GM12878 (cell line): ENCODE measurements at regions not wholly inside any gene's neighbourhood (a gene's known extent, or its start where the extent isn't known, plus 50 kb on each side); places are given as distances from the start of the nearest gene placed in this dataset.

Source experiments
- ATAC-seq: fragments of 200-7000 bp; cut with Tn5 transposase; 3 replicates; pipeline ENCODE4 v1.9.1; 2020; ENCODE audit warnings: mild to moderate bottlenecking, moderate library complexity
- BruUV-seq: library from RNA; stranded (reverse); fragments of 400-500 nt; replicated peaks from 2 replicates; lab custom pipeline; 2021; lab: Mats Ljungman, UMichigan
- CTCF ChIA-PET: fragments of 300-600 bp; sonication (Branson Sonifier 250); formaldehyde crosslinking; extraction: SDS; loops from one replicate; lab custom pipeline; 2021; ENCODE audit warnings: inconsistent platforms; lab: Yijun Ruan, JAX
- POLR2A ChIA-PET: fragments of 350-600 bp; formaldehyde crosslinking; extraction: SDS; loops from one replicate; lab custom pipeline; 2021; ENCODE audit warnings: inconsistent platforms; lab: Charles Lee
- RAD21 ChIA-PET: fragments of 300-600 bp; sonication (Branson Sonifier 250); formaldehyde crosslinking; loops from one replicate; lab custom pipeline; 2023; ENCODE audit warnings: antibody characterized with exemption; ENCODE audit not compliant: unreplicated experiment; lab: Charles Lee
- SMC1A ChIA-PET: fragments of 300-600 bp; sonication (Branson Sonifier 250); formaldehyde crosslinking; loops from one replicate; lab custom pipeline; 2023; ENCODE audit not compliant: unreplicated experiment, uncharacterized antibody; lab: Charles Lee
- DNase-seq: peaks from one replicate; pipeline ENCODE4 v3.0.0-alpha.2; 2011; ENCODE audit warnings: low read depth, low spot score
- FAIRE-seq: peaks from 3 replicates; lab custom pipeline; 2011; peaks lifted over from hg19 to GRCh38; lab: Jason Lieb, UNC
- H2AFZ ChIP-seq: 2 replicates; pipeline ENCODE4 v1.6.0; 2011; ENCODE audit warnings: low read depth, low read length, control low read depth; ENCODE audit not compliant: control insufficient read depth
- H3K27ac ChIP-seq: 2 replicates; pipeline ENCODE4 v1.5.1; 2011; ENCODE audit warnings: control low read depth; ENCODE audit not compliant: control insufficient read depth, insufficient read depth
- H3K27me3 ChIP-seq, 2 experiments: replicated peaks in 1 of 2; 2 replicates each; pipeline versions ENCODE4 v1.6.0 to v1.6.1; 2011; ENCODE audit warnings: low read length in 1 of 2; ENCODE audit not compliant: control insufficient read depth in 2 of 2, insufficient read depth in 2 of 2
- H3K36me3 ChIP-seq, 2 experiments: 2 replicates each; pipeline ENCODE4 v1.5.1; 2011; ENCODE audit warnings: low read length in 1 of 2; ENCODE audit not compliant: control insufficient read depth in 2 of 2, insufficient read depth in 2 of 2
- H3K4me1 ChIP-seq: 2 replicates; pipeline ENCODE4 v1.6.1; 2011; ENCODE audit warnings: mild to moderate bottlenecking, low read length, moderate library complexity, mixed read lengths; ENCODE audit not compliant: control insufficient read depth, insufficient read depth
- H3K4me2 ChIP-seq: 2 replicates; pipeline ENCODE4 v1.6.0; 2011; ENCODE audit warnings: control low read depth; ENCODE audit not compliant: control insufficient read depth, insufficient read depth
- H3K4me3 ChIP-seq: fragments of 200-600 bp; sonication (generic); 2 replicates; pipeline ENCODE4 v1.5.1; 2016
- H3K79me2 ChIP-seq: 2 replicates; pipeline ENCODE4 v1.6.0; 2011; ENCODE audit warnings: low read length; ENCODE audit not compliant: control insufficient read depth, insufficient read depth
- H3K9ac ChIP-seq: 2 replicates; pipeline ENCODE4 v1.8.0; 2011; ENCODE audit warnings: low read length, control low read depth, mixed read lengths; ENCODE audit not compliant: control insufficient read depth, insufficient read depth
- H3K9me3 ChIP-seq: replicated peaks from 3 replicates; pipeline ENCODE4 v1.5.1; 2011; ENCODE audit warnings: mild to moderate bottlenecking, low read length; ENCODE audit not compliant: control insufficient read depth, insufficient read depth
- H4K20me1 ChIP-seq: 2 replicates; pipeline ENCODE4 v1.6.0; 2011; ENCODE audit not compliant: control insufficient read depth, insufficient read depth
- CBFB ChIP-seq: IDR thresholded peaks from 2 replicates; pipeline ENCODE4 v1.6.1; 2016; ENCODE audit warnings: antibody characterized with exemption, low read depth
- CHD1 ChIP-seq: IDR thresholded peaks from 2 replicates; pipeline ENCODE4 v1.6.1; 2012; ENCODE audit warnings: low read depth, low read length, improper control_type of control experiment
- HCFC1 ChIP-seq: fragments of 150-350 bp; IDR thresholded peaks from 2 replicates; pipeline ENCODE4 v1.6.1; 2014; ENCODE audit warnings: low read length
- JUNB ChIP-seq: IDR thresholded peaks from 2 replicates; pipeline ENCODE4 v1.6.1; 2016; ENCODE audit warnings: antibody characterized with exemption, mild to moderate bottlenecking
- NFYA ChIP-seq: IDR thresholded peaks from 2 replicates; pipeline ENCODE4 v1.6.1; 2011; ENCODE audit warnings: low read depth, mild to moderate bottlenecking, low read length, improper control_type of control experiment, borderline replicate concordance
- RUNX3 ChIP-seq: IDR thresholded peaks from 2 replicates; pipeline ENCODE4 v1.6.1; 2012; ENCODE audit warnings: low read length, inconsistent platforms
- SIN3A ChIP-seq: IDR thresholded peaks from 2 replicates; pipeline ENCODE4 v1.6.1; 2012; ENCODE audit warnings: low read depth, low read length, improper control_type of control experiment
- SMAD5 ChIP-seq: IDR thresholded peaks from 2 replicates; pipeline ENCODE4 v1.6.1; 2016; ENCODE audit warnings: antibody characterized with exemption, low read depth
- SRF ChIP-seq, 2 experiments: IDR thresholded peaks; 2 replicates each; pipeline ENCODE4 v1.6.1; 2011; ENCODE audit warnings: low read depth in 2 of 2, low read length in 2 of 2, mild to moderate bottlenecking in 1 of 2, moderate library complexity in 1 of 2
- STAT1 ChIP-seq: fragments of 450-650 bp; conservative IDR thresholded peaks from 2 replicates; pipeline ENCODE4 v1.6.1; 2014; ENCODE audit warnings: antibody characterized with exemption, mild to moderate bottlenecking
- TBL1XR1 ChIP-seq: IDR thresholded peaks from 2 replicates; pipeline ENCODE4 v1.6.1; 2012; ENCODE audit warnings: low read depth, low read length, improper control_type of control experiment
- ZBTB11 ChIP-seq: fragments of 450-650 bp; formaldehyde crosslinking; IDR thresholded peaks from 2 replicates; pipeline ENCODE4 v1.5.0; 2022; ENCODE audit warnings: mild to moderate bottlenecking, missing genetic modification characterization
- ZBTB40 ChIP-seq: fragments of 450-650 bp; IDR thresholded peaks from 2 replicates; pipeline ENCODE4 v1.6.1; 2016; ENCODE audit warnings: mild to moderate bottlenecking, moderate library complexity, borderline replicate concordance
- WGBS: methylation state at CpG from one replicate; pipeline ENCODE4 v1.1.6; 2016; ENCODE audit warnings: low lambda C conversion rate; ENCODE audit not compliant: insufficient replicate concordance, insufficient coverage; ENCODE audit errors: missing lambda C conversion rate; 5-methylcytosine and 5-hydroxymethylcytosine counted together
- in situ Hi-C: fragments of 300-500 bp; cut with MboI; formaldehyde crosslinking; loops from 9 replicates; pipeline ENCODE4 v1.14.3; 2018; ENCODE audit warnings: mixed read lengths
- intact Hi-C: fragments of 100-400 bp; cut with micrococcal nuclease; formaldehyde crosslinking; loops from one replicate; pipeline ENCODE4 v1.14.2; 2022; ENCODE audit not compliant: unreplicated experiment

GRCh38 chr6:148261470-148261869 lies 81.2 kb upstream of the SASH1 start (continued):
- TF ChIP-seq ZBTB11 (CRISPR knock-in tag): no peak

GRCh38 chr6:148263010-148263409 lies 79.6 kb upstream of the SASH1 start:
- intact Hi-C loops: no loop called here
- Histone ChIP-seq H3K27ac (no peak overlapping the region), H3K4me3 (no peak overlapping the region), H2AFZ (no peak overlapping the region), H3K79me2 (no peaks in the 10 kb centered on the region), H4K20me1 (no peaks in the 10 kb centered on the region), H3K9me3 (no peaks in the 10 kb centered on the region), H3K36me3 (no peaks in the 10 kb centered on the region), H3K9ac (no peak overlapping the region), H3K27me3 (no peaks in the 10 kb centered on the region; a peak in 1 of 4 replicates)
- WGBS: 15% methylated on average over 3 of the region's 3 CpGs
- CTCF ChIA-PET: interaction anchor here (1.0 kb wide), 1 partner anchor 10 kb away, joined by 4 read pairs; no protein-coding TSS in a partner anchor
- DNase-seq (no peak), ATAC-seq (no peak), FAIRE-seq (no peak)
- TF ChIP-seq JUNB (no peak), ZBTB40 (no peak), STAT1 (no peak), SIN3A (no peak), CBFB (no peak), TBL1XR1 (no peak), ZBTB11 (CRISPR knock-in tag) (no peak), SMAD5 (no peak), RUNX3 (no peak), CHD1 (no peak), NFYA (no peak), SRF (IDR thresholded peaks at IDR 0.05; ENCODE audit: low read depth in 2 of 2, low read length in 2 of 2) (no peak), HCFC1 (no peak)
- TF ChIP-seq, all 136 proteins: peak for 0
- H3K4me2 ChIP-seq: no peak overlapping the region
- ChIA-PET RAD21 (no interaction called here), SMC1A (no interaction called here), POLR2A (no interaction called here)
- in situ Hi-C loops: no loop called here
- H3K4me1 ChIP-seq: no peaks in the 10 kb centered on the region
- BruUV-seq: no TSS peak
